Endothelial cell (in vitro differentiated cells): ENCODE measurements at regions not wholly inside any gene's neighbourhood (a gene's known extent, or its start where the extent isn't known, plus 50 kb on each side); places are given as distances from the start of the nearest gene placed in this dataset.

ENCODE experiments used
- DNase-seq: peaks from one replicate; pipeline ENCODE4 v3.0.0; 2021; ENCODE audit warnings: low spot score
- H3K27ac Mint-ChIP-seq: one replicate; pipeline ENCODE4 v1.8.0; 2021; ENCODE audit warnings: mixed read lengths, inconsistent platforms; ENCODE audit not compliant: unreplicated experiment
- H3K27me3 Mint-ChIP-seq: one replicate; pipeline ENCODE4 v1.8.0; 2021; ENCODE audit warnings: mild to moderate bottlenecking, moderate library complexity, mixed read lengths, inconsistent platforms; ENCODE audit not compliant: unreplicated experiment
- H3K36me3 Mint-ChIP-seq: one replicate; pipeline ENCODE4 v1.8.0; 2021; ENCODE audit warnings: mild to moderate bottlenecking, low read depth, mixed read lengths, inconsistent platforms; ENCODE audit not compliant: unreplicated experiment
- H3K4me1 Mint-ChIP-seq: one replicate; pipeline ENCODE4 v1.8.0; 2021; ENCODE audit warnings: mild to moderate bottlenecking, mixed read lengths, inconsistent platforms; ENCODE audit not compliant: unreplicated experiment
- H3K4me3 Mint-ChIP-seq: one replicate; pipeline ENCODE4 v1.8.0; 2021; ENCODE audit warnings: mild to moderate bottlenecking, mixed read lengths, inconsistent platforms; ENCODE audit not compliant: unreplicated experiment
- H3K9me3 Mint-ChIP-seq: one replicate; pipeline ENCODE4 v1.8.0; 2021; ENCODE audit warnings: mixed read lengths, inconsistent platforms; ENCODE audit not compliant: unreplicated experiment
- TF ChIP-seq, protein P1 (sequence below): fragments of 200-600 bp; sonication (generic); IDR thresholded peaks from one replicate; pipeline ENCODE4 v1.5.0; 2021; ENCODE audit warnings: antibody characterized with exemption; ENCODE audit not compliant: unreplicated experiment

DNA sequence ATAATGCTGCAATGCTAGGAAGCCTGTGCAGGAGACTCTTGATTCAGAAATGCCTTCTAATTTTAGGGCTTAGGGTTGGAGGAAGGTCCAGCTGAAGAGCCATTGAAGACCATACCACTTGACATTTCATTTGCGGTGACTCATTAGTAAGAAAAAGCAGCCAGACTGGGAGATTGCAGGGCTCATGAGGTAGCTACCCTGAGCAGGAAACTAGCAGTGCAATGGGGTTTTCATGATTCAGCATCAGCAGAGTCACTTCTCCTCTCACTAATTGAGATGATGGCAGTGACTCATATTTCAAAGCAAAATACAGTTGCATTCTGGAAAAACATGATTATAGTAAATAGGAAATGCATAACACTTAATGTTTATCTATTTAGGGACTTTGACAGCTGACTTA, 434.1 kb downstream of the DNAJB9 start:
- Mint-ChIP-seq H3K27ac (no peak overlapping the region), H3K9me3 (no peaks in the 10 kb centered on the region), H3K4me1 (no peaks in the 10 kb centered on the region), H3K27me3 (no peaks in the 10 kb centered on the region), H3K36me3 (no peaks in the 10 kb centered on the region), H3K4me3 (no peak overlapping the region)
- no peak for DNase-seq
- TF ChIP-seq, protein P1, sequence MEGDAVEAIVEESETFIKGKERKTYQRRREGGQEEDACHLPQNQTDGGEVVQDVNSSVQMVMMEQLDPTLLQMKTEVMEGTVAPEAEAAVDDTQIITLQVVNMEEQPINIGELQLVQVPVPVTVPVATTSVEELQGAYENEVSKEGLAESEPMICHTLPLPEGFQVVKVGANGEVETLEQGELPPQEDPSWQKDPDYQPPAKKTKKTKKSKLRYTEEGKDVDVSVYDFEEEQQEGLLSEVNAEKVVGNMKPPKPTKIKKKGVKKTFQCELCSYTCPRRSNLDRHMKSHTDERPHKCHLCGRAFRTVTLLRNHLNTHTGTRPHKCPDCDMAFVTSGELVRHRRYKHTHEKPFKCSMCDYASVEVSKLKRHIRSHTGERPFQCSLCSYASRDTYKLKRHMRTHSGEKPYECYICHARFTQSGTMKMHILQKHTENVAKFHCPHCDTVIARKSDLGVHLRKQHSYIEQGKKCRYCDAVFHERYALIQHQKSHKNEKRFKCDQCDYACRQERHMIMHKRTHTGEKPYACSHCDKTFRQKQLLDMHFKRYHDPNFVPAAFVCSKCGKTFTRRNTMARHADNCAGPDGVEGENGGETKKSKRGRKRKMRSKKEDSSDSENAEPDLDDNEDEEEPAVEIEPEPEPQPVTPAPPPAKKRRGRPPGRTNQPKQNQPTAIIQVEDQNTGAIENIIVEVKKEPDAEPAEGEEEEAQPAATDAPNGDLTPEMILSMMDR: no peak

DNA sequence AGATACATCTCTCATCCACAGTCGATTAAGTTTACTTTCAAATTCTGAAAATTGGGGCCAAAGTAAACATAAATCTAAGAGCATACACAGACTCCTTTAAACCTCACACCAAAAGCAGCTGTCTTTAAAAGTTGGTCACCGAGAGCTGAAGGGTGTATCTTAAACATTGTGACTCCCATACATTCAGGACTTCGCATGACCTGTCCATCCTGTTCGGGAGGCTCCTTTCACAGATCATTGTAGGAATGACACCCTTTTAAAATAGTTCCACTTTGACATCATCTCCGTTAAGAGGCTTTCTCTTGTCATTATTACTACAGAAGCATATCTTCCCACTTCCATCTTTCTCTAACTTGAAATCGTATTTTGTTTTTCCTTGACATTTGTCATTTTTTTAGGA, 440.0 kb downstream of the DNAJB9 start:
- Mint-ChIP-seq H3K36me3 (no peaks in the 10 kb centered on the region), H3K4me3 (no peak overlapping the region), H3K27ac (no peak overlapping the region), H3K27me3 (no peaks in the 10 kb centered on the region), H3K4me1 (no peaks in the 10 kb centered on the region), H3K9me3 (no peaks in the 10 kb centered on the region)
- TF ChIP-seq, protein P1: no peak
- no peak for DNase-seq

DNA sequence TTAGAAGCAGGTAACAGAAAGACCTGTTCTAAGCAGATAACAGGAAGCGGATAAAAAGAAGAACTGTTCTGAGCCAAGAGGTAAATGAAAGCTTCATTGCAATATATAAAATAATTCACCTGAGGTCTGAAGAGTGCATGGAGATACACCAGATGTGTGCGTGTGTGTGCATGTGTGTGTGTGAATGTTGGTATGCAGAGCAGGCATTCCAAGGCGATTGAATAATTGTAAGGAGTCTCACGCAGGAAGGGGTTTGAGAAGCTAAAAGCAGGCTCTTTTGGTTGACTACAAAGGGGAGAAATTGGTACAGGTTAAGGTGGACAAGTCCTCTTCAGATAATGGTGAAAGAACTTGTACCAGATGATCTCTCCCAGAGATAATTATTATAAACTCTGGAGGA, 450.6 kb downstream of the DNAJB9 start:
- Mint-ChIP-seq H3K27ac (no peak overlapping the region), H3K4me1 (no peaks in the 10 kb centered on the region), H3K4me3 (no peak overlapping the region), H3K9me3 (no peaks in the 10 kb centered on the region), H3K27me3 (no peaks in the 10 kb centered on the region), H3K36me3 (no peaks in the 10 kb centered on the region)
- TF ChIP-seq, protein P1: no peak
- no peak for DNase-seq

DNA sequence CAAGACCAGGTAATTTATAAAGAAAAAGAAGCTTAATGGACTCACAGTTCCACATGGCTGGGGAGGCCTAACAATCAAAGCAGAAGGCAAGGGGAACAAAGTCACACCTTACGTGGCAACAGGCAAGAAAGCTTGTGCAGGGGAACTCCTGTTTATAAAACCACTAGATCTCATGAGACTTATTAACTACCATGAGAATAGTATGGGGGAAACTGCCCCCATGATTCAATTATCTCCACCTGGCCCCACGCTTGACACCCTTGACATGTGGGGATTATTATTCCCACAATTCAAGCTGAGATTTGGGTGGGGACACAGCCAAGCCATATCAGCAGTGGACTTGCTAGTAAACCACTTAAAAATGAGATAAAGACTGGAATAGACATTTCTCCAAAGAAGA, 451.7 kb downstream of the DNAJB9 start:
- Mint-ChIP-seq H3K27me3 (no peaks in the 10 kb centered on the region), H3K36me3 (no peaks in the 10 kb centered on the region), H3K27ac (no peak overlapping the region), H3K4me1 (no peaks in the 10 kb centered on the region), H3K9me3 (no peaks in the 10 kb centered on the region), H3K4me3 (no peak overlapping the region)
- TF ChIP-seq, protein P1: no peak
- no peak for DNase-seq

DNA sequence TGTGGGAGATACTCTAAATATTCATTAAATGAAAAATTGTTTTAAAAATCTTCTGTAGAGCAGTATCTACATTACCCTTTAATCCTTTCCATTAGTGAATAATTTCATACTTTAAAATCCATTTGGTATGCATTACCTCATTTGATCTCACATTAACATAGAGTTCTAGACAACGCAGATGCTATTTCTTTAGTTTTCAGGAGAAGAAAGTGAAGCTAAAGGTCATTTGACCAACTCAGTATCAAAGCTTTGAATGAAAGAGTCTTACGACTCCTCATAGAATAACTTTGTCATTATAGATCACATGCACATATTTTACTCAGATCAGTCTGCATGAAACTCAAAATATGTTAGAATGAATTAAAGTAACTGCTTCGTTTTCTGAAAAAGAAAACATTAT, 460.2 kb downstream of the DNAJB9 start:
- Mint-ChIP-seq H3K36me3 (no peaks in the 10 kb centered on the region), H3K9me3 (no peaks in the 10 kb centered on the region)
- no peak for DNase-seq

More for the DNA sequence above, 460.2 kb downstream of the DNAJB9 start:
- Mint-ChIP-seq H3K27me3 (no peaks in the 10 kb centered on the region), H3K4me1 (no peaks in the 10 kb centered on the region), H3K4me3 (no peak overlapping the region), H3K27ac (no peak overlapping the region)
- TF ChIP-seq, protein P1: no peak
